Activated CD8-positive, alpha-beta memory T cell treated with anti-CD3 and anti-CD28 coated beads, Interleukin-2, amount 50 U/mL, for 48 hours (primary cell): ENCODE measurements at regions not wholly inside any gene's neighbourhood (a gene's known extent, or its start where the extent isn't known, plus 50 kb on each side); places are given as distances from the start of the nearest gene placed in this dataset.
A peak's percentile ranks its signal among the peaks of the same experiment; 100 is the strongest.

Source experiments
- DNase-seq: peaks from one replicate; pipeline ENCODE4 v3.0.0-alpha.2; 2020

DNA sequence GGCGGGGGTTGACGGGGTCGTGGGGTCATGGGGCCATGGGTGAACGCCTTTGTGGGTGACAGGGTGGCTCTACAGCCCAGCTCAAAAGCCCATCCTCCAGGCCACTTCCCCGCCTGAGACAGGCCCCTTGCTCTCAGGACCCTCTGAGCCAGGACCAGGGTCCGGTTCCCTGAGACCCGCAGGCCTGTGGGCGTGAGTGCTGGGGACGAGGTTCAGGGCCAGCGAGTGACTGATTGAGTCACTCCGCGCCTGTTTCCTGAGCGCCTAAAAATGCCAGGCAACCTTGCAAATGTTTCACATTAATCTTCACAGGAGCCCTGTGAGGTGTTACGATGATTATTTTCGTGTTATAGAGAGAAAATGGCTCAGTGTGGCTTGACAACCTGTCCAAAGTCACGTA lies 97.8 kb downstream of the ZNF674 start:
- DNase-seq = no peak

DNA sequence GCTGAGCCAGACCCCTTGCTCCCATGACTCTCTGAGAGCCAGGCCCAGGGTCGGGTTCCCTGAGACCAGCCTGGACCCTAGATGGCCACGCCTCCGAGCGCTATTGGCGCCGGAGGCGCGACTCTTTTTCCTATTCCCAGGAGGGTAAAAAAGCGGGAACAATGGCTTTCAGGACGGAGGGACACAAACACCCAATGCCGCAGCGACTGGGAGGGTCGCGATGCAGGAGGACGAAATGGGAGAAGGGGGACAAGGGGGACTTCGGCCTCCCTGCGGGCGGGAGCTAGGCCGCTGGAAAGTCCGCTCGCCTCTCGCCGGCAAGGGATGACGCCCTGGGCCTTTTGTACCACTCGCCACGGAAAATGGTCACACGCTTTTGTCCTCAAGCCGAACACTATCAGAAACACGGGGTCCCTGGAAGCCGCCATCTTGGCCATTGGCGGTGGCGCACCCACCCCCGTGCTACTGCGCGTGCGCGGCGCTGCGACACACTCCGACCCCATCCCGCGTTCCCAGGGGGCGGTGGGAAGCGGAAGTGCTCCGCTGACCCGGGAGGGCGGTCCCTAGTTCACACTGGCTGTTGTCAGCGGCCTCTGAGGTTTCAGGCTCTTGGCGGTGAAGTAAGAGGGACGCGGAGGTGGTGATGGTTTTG lies 98.4 kb downstream of the ZNF674 start:
- peak; percentile 91 for DNase-seq

DNA sequence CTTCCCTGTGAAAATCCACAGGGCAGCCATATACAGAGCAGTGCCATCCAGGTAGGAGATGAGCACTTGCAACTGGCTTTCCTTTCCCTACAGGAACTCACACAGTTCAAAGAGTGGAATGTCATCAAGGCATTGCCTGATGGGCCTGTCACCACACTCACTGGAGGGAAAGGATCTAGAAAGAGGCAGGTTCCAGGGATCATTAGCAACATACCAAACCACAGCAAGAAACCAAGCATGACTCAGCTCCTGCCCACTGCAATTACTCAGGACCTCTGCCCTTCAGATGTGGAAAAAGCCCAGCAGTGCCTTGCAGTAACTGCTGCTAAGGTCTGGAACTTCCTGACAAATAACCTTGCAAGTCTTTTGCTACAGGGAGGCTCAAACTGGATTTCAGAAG lies 101.2 kb downstream of the ZNF674 start:
- DNase-seq = no peak

DNA sequence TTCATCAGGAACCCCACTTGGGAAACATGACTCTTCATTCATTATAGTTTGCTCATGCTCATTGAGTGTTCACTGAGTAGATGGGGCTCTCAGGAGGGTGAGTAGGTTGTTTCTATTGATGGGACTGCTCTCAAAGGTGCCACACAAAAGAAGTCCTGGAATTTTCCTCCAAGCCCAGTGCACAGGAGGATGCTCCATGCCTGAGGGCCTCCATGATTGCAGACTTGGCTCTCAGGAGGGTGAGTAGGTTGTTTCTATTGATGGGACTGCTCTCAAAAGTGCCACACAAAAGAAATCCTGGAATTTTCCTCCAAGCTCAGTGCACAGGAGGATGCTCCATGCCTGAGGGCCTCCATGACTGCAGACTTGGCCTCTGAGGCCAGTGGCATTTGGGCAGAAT lies 108.5 kb downstream of the ZNF674 start:
- no peak for DNase-seq

DNA sequence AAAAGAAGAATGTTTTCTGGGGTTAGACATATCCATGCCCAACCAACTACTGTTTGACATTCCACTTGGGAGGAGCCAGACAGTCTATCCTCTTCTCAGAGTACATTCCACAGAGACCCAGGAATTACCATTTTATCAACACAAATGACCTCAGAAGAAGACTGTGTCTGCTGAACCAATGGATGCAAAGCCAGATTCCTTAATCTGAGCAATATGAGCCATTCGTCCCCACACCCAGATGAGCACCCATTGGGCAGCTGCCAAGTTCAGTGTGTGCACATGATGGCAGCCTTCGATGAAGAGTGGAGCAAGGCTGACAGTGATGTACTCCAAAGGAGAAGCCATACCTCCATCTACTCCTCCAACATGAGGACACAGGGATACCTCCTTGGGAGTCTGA lies 111.3 kb downstream of the ZNF674 start:
- no peak for DNase-seq

DNA sequence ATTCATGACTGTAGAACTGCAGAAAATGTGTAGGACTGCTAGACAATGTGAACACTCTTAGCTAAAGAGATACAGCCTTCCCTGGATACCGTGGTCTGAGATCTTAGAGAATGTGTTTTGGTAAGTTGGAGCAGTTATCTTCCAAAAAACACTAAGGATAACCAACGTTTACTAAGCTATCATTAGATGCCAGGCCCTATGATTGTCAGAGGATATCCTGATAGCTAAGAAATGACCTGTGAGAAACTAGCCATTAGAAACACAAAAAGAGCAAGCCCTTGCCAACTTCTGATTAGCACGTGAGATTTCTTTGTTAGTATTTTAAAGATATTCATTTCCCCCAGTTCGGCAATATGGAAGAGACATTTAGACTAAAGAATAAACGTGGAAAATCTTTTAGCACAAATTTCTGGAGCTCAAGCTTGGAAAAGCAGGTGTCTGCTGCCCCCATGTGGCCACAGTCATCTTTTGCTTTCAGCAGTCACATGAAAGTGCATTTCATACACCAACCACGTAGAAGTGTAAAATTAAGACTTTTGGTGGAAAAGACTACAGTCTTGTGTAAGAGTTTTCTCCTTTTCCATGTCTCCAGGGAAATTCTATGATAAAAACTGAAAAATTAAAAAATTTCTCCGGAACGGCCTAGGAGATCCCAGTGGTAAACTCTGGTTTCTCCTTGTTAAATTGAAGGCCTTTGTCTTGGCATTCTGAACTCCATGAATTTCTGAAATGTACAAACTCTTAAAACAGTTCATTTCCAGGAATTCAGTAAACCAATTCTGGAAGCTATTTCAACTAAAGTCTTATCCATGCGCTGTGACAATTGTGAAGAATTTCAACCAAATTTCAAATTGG lies 136.4 kb downstream of the ZNF674 start:
- DNase-seq = peak; percentile 77

DNA sequence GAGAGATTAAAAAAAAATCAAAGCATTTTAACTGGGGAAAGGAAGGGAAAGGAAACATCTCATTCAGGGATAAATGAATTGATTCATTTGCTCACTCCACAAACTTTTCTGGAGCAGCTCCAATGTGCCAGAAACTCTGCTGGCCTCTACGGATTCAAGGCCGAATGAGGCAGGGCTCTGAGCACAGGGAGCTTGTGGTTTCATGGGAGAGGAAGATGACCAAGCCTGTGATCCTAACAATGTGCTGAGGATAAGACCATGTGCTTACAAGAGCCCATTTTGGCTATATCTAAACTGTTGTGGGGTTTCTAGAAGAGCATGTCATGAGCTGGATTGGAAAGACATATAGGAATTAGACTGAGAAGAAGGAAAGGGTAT lies 137.5 kb downstream of the ZNF674 start:
- no peak for DNase-seq

DNA sequence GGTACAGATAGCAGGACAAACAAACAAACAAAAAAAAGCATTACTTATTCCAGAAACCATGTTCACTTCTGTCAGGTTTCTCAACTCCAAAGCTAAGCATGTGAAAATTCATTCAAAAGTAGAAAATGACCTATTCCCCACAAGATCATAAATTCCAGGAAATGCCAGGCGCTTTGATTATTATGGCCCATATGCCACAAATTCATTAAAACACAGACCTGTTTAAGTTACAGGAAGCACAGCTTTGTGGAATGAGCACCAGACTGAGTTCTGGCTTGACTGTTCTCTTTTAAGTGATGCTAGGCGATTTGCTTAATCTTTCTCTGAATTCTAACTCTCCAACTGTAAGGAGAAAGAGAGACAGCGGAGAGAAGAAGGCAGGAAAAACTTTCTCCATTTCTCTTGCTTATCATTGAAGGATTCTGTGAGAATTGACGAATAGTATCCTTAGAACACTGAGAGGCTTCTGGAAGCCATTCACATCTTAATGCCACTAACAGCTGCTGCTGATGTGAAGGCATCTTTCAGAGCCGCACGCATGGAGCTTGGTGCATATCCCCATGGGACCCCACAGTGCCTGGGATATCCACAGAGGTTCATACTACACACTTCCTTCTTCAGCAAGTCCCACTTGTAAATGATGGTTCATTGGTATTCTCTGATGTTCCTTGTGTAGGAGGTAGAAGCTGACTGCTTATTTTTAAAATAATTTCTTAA lies 138.0 kb downstream of the ZNF674 start:
- no peak for DNase-seq

DNA sequence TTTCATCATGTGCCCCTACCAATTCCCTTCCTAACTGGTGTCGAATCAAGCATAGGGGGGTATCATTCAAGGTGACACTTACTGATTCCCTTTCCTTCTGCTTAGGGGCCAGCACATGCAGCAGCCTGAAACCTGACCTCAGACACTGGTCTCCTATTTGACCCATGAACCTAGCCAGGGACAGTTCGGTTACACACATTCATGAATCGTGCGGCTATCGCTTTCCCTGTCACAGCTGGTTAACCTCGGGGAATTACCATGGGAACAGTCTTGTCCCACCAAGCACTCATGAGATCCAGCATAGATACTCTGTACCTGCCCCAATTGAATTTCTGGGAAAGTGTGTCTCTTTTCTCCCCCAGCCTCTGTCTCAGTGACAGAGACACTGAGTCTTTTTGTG lies 140.4 kb downstream of the ZNF674 start:
- no peak for DNase-seq

DNA sequence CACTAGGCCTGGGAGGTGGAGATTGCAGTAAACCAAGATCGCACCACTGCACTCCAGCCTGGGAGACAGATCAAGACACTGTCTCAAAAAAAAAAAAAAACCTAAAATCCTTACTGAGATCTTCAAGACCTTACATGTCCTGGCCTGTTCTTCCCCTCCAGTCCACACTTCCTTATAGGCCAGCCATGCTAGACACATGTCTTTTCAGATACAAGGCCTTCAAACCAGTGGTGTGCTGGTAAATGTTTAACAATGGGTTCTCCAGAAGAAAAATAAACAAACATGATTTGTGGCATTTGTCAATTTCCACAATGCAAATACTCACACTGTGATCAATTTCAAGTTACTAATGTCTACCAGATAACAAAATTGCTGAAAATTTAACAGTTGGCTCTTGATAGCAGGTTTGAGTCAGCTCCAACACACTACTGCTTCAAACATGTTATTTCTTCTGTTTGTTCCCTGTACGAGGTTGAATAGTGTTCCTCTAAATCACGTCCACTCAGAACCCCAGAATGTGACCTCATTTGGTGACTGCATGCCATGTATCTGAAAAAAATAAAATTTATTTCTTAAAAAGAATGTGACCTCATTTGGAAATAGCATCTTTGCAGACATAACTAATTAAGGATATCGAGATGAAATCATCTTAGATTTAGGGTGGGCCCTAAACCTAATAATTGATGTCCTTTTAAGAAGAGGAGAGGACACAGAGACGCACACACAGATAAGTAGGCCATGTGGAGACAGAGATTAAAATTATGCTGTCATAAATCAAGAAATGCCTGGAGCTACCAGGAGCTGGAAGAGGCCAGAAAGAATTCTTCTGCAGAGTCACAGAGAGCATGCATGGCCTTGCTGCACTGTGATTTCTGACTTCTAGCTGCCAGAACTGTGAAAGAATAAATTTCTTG lies 144.4 kb downstream of the ZNF674 start:
- no peak for DNase-seq

DNA sequence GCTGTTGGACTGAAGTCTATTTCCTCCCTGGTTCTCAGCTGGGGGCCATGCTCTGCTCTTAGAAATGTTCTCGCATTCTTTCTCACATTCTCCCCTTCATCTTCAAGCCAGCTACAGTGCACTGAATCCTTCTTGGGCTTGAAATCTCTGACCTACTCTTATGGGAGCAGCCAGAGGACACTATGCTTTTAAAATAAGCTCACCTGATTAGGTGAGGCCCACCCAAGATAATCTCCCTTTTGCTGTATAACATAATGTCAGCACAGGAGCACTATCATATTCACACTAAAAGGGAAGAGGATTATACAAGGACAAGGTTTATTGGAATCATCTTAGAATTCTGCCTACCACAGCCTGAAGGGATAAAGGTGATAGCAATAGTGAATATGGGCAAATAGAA lies 146.3 kb downstream of the ZNF674 start:
- no peak for DNase-seq

DNA sequence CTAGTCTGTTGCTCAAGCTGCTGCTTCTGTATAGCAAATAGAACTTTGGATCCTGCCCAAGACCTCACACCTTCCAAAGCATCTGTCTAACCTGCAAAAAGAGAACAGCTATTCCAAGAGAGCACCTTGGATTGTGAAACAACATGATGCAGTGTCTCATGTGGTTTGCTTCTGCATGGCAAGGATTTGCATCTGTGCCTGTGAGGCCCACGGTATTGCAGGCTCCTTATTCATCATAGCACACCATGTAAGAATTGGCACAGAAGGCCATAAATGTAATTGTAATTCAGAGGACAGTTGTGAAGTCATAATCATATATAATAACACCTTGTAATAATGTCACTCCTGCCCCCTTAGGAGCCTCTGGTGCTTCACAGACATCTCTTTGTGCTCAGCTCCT lies 147.1 kb downstream of the ZNF674 start:
- DNase-seq = no peak

DNA sequence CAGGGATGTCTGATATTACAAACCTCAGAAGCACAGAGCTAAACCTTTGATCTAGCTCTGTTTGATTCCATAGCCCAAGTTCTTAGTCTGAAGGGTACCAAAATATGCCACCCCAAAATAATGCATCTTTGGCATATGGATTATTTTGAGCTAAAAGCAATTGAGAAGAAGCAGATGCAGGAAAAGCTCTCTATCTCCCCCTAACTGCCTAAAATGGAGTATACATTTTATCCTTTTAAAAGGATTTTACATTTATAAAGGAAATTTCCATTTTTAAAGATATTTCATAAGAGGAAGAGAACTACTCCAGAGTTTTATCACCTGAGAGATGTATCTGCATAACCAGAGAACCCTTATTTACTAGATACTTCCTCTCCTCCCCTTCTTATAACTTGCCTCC lies 158.7 kb downstream of the ZNF674 start:
- no peak for DNase-seq

DNA sequence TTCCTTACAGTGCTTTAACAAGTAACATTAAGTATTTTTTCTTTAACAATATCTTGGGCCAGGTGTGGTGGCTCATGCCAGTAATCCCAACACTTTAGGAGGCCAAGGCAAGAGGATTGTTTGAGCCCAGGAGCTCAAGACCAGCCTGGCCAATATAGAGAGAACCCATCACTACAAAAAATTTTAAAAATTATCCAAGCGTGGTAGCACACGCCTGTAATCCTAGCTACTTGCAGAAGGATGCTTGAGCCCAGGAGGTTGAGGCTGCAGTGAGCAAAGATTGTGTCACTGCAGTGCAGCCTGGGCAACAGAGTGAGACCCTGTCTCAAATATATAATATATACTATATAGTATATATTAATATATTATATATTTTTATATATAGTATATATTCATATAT lies 162.2 kb downstream of the ZNF674 start:
- DNase-seq = no peak

DNA sequence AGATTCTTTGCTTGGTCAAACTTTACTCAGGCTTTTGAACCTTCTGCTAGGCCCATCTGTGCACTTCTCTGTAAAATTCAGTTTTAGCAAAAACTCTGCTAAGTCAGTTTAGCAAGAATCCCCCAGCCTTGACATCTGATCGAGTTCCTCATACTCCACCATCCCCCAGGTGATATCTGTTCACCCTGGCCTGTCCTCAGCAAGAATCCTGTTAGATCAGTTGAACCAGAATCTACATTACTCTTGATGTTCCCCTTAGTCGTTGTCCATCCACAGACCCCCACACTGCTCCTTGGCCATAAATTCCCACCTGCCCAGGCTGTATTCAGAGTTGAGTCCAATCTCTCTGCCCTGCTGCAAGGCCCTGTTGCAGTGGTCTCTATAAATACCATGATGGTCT lies 162.6 kb downstream of the ZNF674 start:
- DNase-seq = no peak

DNA sequence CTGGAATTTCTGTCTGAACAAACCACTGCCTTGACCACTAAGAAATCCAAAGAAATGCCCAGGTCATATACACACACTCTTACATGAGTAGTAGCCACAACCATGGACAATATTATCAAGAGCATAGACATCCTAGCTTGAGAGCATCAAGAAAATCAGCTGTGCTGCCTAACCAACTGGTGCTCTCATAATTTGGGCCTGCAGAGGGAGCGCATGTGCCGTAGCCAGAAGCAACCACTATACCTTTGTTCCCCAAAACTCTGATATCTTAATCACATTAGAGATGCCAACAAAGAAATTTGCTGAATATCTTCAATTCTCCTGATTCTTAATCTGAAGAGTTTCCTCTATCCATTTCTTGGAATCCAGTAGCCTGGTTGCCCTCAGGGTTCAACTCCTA lies 163.6 kb downstream of the ZNF674 start:
- no peak for DNase-seq

DNA sequence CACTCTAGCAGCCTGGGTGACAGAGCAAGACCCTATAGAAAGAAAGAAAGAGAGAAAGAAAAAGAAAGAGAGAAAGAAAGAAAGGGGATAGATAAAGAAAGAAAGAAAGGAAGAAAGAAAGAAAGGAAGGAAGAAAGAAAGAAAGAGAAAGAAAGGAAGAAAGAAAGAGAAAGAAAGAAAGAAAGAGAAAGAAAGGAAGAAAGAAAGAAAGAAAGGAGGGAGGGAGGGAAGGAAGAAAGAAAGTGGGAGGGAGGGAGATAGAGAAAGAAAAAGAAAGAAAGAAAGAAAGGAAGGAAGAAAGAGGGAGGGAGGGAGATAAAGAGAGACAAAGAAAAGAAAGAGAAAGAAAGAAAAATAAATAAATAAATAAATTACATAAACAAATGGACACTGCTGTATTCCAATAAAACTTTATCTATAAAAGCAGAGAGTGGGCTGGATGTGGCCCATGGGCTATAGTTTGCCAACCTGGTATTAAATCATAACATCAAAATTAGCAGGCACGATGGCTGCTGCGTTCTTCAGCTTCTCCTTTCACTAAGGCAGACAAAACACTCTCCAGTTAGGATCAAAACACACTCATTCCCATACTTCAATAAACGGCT lies 165.0 kb downstream of the ZNF674 start:
- DNase-seq = no peak

DNA sequence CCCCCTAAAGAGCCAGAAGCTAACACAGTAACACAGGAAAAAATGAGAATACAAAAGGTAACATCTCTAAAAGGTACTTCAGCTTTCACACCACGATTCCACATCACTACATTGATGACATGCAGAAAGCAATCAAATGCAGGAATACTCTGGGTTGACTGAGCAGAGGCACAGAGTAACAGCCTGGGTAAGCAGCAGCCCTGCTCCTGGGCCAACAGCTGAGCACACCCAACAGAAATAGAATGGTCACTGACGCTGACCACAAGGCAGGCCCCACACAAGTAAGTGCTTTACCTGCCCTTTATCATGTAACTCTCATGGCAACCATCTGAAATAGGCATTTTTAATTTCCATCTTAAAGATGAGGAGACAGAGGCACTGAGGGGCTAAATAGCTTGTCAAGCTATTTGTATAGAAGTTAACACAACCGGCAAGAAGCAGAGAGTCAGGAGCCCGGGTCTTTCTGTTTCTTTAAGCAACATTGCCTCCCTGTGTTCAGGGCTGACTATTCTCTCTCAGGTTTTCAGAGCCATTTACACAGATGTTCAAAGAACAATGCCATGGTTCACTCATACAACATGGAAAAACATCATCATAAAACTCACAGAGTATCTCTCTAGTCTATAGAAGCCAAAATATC lies 168.9 kb downstream of the ZNF674 start:
- DNase-seq = no peak

DNA sequence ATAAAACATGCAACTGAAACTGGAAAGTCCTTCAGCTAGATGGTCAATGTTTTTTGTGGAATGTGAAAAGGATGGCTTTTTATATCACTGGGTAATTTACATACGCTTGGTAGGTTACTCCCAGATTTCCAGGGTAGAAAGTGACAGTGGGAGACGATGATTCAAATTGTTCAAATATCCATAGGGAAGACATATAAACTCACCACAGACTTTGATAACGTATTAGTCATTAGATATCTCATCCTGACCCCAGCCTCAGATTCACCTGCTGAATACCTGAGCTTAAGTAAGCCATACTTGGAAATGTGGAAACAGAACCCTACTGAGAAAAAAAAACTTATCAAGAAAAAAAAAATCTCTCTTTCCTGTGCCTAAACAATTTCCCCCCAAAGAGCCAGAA lies 169.4 kb downstream of the ZNF674 start:
- DNase-seq = no peak

DNA sequence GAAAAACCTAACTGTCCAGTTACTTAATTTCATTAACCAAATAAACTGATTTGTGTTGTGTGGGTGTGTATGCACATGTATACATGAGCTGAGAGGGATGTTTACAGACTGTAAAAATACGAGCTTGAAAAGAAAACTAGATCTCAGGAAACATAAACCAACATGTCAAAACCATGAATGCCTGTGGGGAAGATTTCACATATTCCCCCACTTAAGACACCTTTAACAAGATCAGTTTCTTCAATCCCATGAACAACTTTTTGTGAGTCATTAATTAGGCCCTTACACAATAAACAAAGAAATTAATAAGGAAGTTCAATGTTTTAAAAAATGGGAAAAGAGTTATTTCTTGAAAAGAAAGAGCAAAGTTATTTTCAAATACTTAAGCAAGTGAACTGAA lies 170.8 kb downstream of the ZNF674 start:
- no peak for DNase-seq

DNA sequence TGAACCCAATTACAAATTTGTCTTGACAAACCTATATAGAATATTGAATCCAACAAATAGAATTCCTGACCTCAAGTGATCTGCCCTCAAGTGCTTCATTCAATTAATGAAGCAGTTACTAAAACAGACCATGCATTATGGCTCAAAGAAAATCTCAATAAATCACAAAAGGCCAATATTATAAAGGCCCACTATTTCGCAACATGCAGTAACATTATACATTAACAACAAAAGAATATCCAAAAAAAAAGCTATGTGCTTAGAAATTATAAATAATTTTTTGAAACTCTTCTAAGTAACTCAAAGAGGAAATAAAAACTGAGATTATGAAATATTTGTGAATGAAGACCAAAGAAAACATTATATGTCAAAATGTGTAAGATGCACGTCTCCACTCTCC lies 177.7 kb downstream of the ZNF674 start:
- DNase-seq = no peak
